ELR (cell line): ENCODE measurements at regions not wholly inside any gene's neighbourhood (a gene's known extent, or its start where the extent isn't known, plus 50 kb on each side); places are given as distances from the start of the nearest gene placed in this dataset.

ENCODE experiments used
- DNase-seq: peaks from one replicate; pipeline ENCODE4 v3.0.0-alpha.2; 2015; ENCODE audit warnings: low read depth

- DNase-seq, result peak; percentile 20
Measured at GRCh38 chr18:60978338-60978737, 354.9 kb upstream of the CDH20 start.

- DNase-seq, result no peak
Measured at GRCh38 chr18:60980422-60981005, 352.7 kb upstream of the CDH20 start.

GRCh38 chr18:60981682-60982328 lies 351.4 kb upstream of the CDH20 start:
- no peak for DNase-seq

- no peak for DNase-seq
Measured at GRCh38 chr18:60982329-60982695, 350.9 kb upstream of the CDH20 start.

- no peak for DNase-seq
Measured at GRCh38 chr18:60982928-60983327, 350.3 kb upstream of the CDH20 start.

GRCh38 chr18:60984510-60984909 lies 348.7 kb upstream of the CDH20 start:
- no peak for DNase-seq

GRCh38 chr18:60987963-60988362 lies 345.3 kb upstream of the CDH20 start:
- no peak for DNase-seq

- no peak for DNase-seq
Measured at GRCh38 chr18:60996326-60996725, 336.9 kb upstream of the CDH20 start.

GRCh38 chr18:60996822-60997221 lies 336.4 kb upstream of the CDH20 start:
- no peak for DNase-seq

- no peak for DNase-seq
Measured at GRCh38 chr18:61001138-61001537, 332.1 kb upstream of the CDH20 start.

- no peak for DNase-seq
Measured at GRCh38 chr18:61006687-61007224, 326.5 kb upstream of the CDH20 start.

GRCh38 chr18:61019338-61020301 lies 313.6 kb upstream of the CDH20 start:
- DNase-seq, result no peak

- DNase-seq, result no peak
Measured at GRCh38 chr18:61025596-61025995, 307.6 kb upstream of the CDH20 start.

GRCh38 chr18:61031626-61032025 lies 301.6 kb upstream of the CDH20 start:
- no peak for DNase-seq

- DNase-seq, result no peak
Measured at GRCh38 chr18:61034580-61034979, 298.6 kb upstream of the CDH20 start.

- no peak for DNase-seq
Measured at GRCh38 chr18:61039251-61039650, 294.0 kb upstream of the CDH20 start.

GRCh38 chr18:61047794-61048193 lies 285.4 kb upstream of the CDH20 start:
- DNase-seq, result no peak

GRCh38 chr18:61057443-61057842 lies 275.8 kb upstream of the CDH20 start:
- no peak for DNase-seq

GRCh38 chr18:61062258-61062657 lies 271.0 kb upstream of the CDH20 start:
- no peak for DNase-seq

GRCh38 chr18:61064911-61065310 lies 268.3 kb upstream of the CDH20 start:
- DNase-seq, result no peak

- DNase-seq, result no peak
Measured at GRCh38 chr18:61076986-61077385, 256.2 kb upstream of the CDH20 start.

GRCh38 chr18:61079714-61080113 lies 253.5 kb upstream of the CDH20 start:
- DNase-seq, result no peak
